ENCODE measurements at regions not wholly inside any gene's neighbourhood (a gene's known extent, or its start where the extent isn't known, plus 50 kb on each side); places are given as distances from the start of the nearest gene placed in this dataset.
"Not testable (repeated sequence)": the region's sequence is repeated elsewhere in the genome, so short reads cannot be mapped to it uniquely, and the experiment has no call there.

GRCh38 chr9:102362470-102363132 lies 624.2 kb upstream of the GRIN3A start:
- DNase-seq (ENCODE audit: low spot score): no peak

GRCh38 chr9:102360846-102361245 lies 622.4 kb upstream of the GRIN3A start:
- DNase-seq (ENCODE audit: low spot score): no peak

GRCh38 chr9:102355982-102356381 lies 617.5 kb upstream of the GRIN3A start:
- no peak for DNase-seq (ENCODE audit: low spot score)

DNA sequence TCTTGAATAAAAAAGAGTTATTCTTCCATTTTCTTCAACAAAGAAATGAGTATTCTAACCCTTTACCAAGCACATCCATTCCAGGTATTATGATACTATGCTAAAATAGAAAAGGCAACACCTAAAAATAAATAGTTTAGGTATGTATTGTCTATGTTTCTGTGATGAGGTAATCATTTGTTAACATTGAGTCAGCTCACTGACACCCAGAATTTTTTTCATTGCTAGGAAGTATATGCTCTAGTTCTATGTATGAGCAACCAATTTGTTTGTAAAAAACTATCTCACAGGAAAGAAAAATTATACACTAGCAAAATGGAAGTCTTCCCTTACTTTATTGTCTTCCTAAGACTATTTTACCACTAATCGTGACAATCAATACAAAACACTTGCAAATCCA lies 615.6 kb upstream of the GRIN3A start:
- no peak for DNase-seq (ENCODE audit: low spot score)

DNA sequence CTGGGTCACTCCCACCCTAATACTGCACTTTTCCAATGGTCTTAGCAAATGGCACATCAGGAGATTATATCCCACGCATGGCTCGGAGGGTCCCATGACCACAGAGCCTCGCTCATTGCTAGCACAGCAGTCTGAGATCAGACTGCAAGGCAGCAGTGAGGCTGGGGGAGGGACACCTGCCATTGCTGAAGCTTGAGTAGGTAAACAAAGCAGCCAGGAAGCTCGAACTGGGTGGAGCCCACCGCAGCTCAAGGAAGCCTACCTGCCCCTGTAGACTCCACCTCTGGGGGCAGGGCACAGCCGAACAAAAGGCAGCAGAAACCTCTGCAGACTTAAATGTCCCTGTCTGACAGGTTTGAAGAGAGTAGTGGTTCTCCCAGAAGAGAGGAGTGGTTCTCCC lies 599.0 kb upstream of the GRIN3A start:
- not testable (repeated sequence) for DNase-seq (ENCODE audit: low spot score)

GRCh38 chr9:102309379-102309778 lies 570.9 kb upstream of the GRIN3A start:
- DNase-seq (ENCODE audit: low spot score): no peak

GRCh38 chr9:102295188-102295587 lies 556.7 kb upstream of the GRIN3A start:
- DNase-seq (ENCODE audit: low spot score): no peak

DNA sequence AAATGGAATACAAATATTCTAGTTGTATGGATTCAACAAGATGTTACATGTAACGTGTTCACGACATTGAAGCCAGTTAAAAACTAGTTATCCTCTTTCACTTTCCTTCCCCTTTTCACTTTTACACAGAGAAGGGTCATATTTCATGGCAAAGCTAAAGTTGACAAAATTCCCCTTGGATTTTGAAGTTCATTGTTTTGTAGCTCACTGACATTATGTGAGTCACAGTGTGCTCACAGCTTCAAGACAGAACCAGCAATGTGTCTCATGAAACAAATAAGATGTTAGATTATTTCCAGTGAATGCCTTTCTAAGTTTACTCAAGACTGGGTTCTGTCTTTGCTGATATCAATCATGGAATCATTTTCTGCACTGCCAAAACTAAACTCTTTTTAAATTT lies 535.5 kb upstream of the GRIN3A start:
- DNase-seq (ENCODE audit: low spot score): no peak

- no peak for DNase-seq (ENCODE audit: low spot score)
These were observed 514.7 kb upstream of the GRIN3A start for GRCh38 chr9:102253099-102253498.

GRCh38 chr9:102244916-102245315 lies 506.5 kb upstream of the GRIN3A start:
- no peak for DNase-seq (ENCODE audit: low spot score)

DNA sequence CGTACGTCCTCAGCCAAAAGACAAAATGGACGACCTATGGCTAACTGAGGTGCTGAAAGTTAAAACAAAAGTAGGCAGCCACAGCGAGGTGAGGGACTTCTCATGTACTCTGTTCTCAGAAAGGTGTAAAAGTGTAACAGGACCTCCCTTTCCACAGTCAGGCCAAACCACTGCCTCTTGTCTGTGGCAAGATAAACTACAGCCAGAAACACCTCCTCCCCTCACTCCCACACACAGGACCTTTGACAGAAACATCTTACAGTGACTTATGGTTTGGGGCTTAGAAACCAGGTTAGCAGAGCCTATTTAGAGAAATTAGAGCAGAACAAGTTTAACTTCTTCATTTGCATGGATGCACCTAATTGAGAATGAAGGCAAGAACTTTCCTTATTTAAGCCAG lies 499.1 kb upstream of the GRIN3A start:
- DNase-seq (ENCODE audit: low spot score): no peak

DNA sequence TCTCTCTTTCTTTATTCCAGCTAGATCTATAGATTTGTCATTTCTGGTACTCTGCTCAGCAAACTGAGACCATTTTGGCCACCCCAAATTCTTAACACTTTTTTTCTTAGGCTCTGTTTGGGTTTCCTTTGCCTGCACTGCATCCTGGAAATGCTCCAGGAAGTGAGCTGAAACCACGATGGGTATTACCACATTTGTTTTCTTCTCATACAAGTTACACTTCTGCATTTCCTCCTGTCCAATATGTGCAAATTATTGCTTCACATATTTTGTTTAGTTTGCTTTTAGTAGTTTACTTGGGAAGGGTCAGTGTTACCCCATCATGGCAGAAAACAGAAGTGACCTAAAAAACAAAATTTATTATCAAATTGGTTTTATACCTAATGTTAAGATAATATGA lies 498.6 kb upstream of the GRIN3A start:
- DNase-seq (ENCODE audit: low spot score): no peak

DNA sequence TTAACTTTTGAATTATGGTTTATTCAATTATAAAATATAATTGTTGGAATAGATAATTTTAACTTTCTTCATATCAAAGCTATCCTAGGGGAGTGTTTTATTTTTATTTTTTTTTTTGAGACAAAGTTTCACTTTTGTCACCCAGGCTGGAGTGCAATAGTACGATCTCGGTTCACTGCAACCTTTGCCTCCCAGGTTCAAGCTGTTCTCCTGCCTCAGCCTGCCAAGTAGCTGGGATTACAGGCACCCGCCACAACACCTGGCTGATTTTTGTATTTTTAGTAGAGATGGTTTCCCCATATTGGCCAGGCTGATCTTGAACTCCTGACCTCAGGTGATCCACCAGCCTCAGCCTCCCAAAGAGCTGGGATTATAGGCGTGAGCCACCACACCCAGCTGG lies 489.0 kb upstream of the GRIN3A start:
- DNase-seq (ENCODE audit: low spot score): not testable (repeated sequence)

DNA sequence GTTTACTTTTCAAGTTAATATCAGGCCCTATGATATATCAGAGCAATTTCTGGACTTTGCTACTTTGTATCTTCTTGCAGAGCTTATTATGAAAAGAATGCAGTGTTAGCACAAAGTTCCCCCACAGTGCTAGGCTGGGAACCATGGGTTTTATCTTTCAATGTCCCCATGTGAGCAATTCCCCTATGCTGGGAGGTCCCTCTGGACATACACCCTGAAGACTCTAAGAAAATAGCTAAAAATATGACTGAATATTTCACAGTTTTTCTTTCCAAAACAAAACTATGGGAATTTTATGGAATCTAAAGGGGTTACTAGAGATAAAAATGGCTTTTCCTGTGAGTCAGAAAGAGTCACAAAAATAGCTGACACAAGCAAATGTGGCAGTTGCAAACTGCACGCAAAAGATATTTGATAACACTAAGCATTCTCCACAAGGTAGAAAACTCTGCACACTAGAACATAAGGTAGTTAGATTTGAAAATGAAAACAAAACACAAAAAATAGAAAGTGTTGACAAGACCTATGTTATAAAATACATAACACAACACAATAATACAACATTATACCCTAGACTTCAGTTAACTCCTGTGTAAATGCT lies 487.5 kb upstream of the GRIN3A start:
- no peak for DNase-seq (ENCODE audit: low spot score)

- DNase-seq (ENCODE audit: low spot score): not testable (repeated sequence)
These were observed 485.1 kb upstream of the GRIN3A start for GRCh38 chr9:102223320-102224136.

- no peak for DNase-seq (ENCODE audit: low spot score)
These were observed 470.7 kb upstream of the GRIN3A start for GRCh38 chr9:102209176-102209575.

DNA sequence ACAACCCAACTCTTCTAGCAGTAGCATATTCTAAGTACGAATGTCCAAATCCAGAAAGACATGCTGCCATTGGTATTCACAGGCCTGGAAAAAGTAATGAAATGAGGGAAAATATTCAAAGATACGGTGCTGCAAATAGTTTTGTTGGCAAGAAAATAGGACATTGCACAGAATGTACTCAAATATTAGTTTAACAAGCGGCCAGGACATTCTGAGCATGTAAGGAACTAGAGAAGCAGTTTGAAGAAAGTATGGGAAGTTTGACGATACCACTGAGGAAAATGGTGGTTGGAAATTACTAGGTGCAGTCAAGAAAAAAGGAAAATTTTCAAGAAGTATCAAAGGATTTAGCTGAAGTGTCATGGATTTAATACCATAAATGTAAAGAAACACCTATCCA lies 468.0 kb upstream of the GRIN3A start:
- no peak for DNase-seq (ENCODE audit: low spot score)

- no peak for DNase-seq (ENCODE audit: low spot score)
These were observed 466.8 kb upstream of the GRIN3A start for GRCh38 chr9:102205251-102205650.

DNA sequence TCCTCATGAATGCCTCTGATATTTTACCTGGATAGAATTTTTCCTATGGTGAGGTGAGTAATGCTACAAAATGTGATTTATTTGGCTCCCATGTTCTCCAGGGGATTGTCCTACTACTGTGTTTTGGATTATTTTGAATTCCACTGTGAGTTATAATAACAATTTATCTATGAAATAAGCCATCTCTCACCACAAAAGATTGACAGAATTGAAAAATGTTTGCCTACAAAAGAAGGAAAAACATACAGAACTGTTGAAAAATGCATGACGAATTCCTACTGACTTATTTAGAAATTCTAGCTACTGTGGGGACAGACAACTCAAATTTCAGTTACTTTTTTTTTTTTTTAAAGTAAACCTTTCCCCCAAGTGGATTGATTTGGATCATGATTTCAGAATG lies 463.7 kb upstream of the GRIN3A start:
- DNase-seq (ENCODE audit: low spot score): no peak

DNA sequence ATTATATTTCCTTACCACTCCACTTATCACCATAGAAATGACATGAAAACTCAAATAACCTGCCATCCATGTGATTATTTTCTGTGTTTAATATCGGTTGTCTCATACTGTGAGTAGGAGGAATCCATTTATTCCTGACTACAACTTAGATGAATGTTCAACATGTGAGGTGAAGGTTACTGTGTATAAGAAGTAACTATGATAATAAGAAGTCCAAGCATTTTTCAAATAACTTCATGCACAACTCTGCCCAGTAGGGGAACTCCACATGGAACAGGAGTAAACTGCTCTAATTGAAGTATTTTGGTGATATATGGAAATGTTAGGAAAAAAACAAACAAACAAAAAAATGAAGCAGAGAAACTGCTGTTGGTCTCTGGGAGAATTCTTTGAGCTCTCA lies 447.5 kb upstream of the GRIN3A start:
- no peak for DNase-seq (ENCODE audit: low spot score)

GRCh38 chr9:102185371-102185770 lies 446.9 kb upstream of the GRIN3A start:
- no peak for DNase-seq (ENCODE audit: low spot score)

GRCh38 chr9:102178811-102179210 lies 440.4 kb upstream of the GRIN3A start:
- DNase-seq (ENCODE audit: low spot score): no peak

DNA sequence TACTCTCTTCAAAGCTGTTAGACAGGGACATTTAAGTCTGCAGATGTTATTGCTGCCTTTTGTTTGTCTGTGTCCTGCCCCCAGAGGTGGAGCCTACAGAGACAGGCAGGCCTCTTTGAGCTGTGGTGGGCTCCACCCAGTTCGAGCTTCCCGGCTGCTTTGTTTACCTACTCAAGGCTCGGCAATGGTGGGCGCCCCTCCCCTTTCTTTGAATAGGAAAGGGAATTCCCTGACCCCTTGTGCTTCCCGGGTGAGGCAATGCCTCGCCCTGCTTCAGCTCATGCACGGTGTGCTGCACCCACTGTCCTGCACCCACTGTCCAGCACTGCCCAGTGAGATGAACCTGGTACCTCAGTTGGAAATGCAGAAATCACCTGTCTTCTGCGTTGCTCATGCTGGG lies 435.8 kb upstream of the GRIN3A start:
- DNase-seq (ENCODE audit: low spot score): not testable (repeated sequence)

Data from hematopoietic multipotent progenitor cell treated with erythropoietin and hydrocortisone succinate and interleukin-3 and kit ligand, for 17 days (in vitro differentiated cells).